Ovary (tissue), 3 donors: ENCODE measurements at regions not wholly inside any gene's neighbourhood (a gene's known extent, or its start where the extent isn't known, plus 50 kb on each side); places are given as distances from the start of the nearest gene placed in this dataset.

Experiments used
- EP300 ChIP-seq: sonication (generic); formaldehyde crosslinking; IDR thresholded peaks from one replicate; pipeline ENCODE4 v1.6.1; 2017; ENCODE audit warnings: antibody characterized with exemption
- POLR2A ChIP-seq: fragments of 450-650 bp; IDR thresholded peaks from one replicate; pipeline ENCODE4 v1.6.1; 2017; ENCODE audit warnings: antibody characterized with exemption, mild to moderate bottlenecking, moderate library complexity
- TF ChIP-seq, protein P1 (sequence below), 3 donors: fragments of 450-650 bp in 2 of 3; fragments of 200-600 bp in 1 of 3; IDR thresholded peaks; one replicate each; pipeline versions ENCODE4 v1.5.1 to v1.8.0; 2016 to 2022; ENCODE audit warnings: antibody characterized with exemption in 3 of 3, mild to moderate bottlenecking in 1 of 3
- donor health status: DM: no; HTN: no; CAD: no.

- TF ChIP-seq, protein P1, sequence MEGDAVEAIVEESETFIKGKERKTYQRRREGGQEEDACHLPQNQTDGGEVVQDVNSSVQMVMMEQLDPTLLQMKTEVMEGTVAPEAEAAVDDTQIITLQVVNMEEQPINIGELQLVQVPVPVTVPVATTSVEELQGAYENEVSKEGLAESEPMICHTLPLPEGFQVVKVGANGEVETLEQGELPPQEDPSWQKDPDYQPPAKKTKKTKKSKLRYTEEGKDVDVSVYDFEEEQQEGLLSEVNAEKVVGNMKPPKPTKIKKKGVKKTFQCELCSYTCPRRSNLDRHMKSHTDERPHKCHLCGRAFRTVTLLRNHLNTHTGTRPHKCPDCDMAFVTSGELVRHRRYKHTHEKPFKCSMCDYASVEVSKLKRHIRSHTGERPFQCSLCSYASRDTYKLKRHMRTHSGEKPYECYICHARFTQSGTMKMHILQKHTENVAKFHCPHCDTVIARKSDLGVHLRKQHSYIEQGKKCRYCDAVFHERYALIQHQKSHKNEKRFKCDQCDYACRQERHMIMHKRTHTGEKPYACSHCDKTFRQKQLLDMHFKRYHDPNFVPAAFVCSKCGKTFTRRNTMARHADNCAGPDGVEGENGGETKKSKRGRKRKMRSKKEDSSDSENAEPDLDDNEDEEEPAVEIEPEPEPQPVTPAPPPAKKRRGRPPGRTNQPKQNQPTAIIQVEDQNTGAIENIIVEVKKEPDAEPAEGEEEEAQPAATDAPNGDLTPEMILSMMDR (IDR thresholded peaks at IDR 0.05), result no peak
- TF ChIP-seq EP300, result no peak
- no peak for TF ChIP-seq POLR2A
These were observed 136.9 kb upstream of the GUCY1A1 start for GRCh38 chr4:155529716-155530115.
